ENCODE measurements at regions not wholly inside any gene's neighbourhood (a gene's known extent, or its start where the extent isn't known, plus 50 kb on each side); places are given as distances from the start of the nearest gene placed in this dataset.

- TF ChIP-seq, protein P1, sequence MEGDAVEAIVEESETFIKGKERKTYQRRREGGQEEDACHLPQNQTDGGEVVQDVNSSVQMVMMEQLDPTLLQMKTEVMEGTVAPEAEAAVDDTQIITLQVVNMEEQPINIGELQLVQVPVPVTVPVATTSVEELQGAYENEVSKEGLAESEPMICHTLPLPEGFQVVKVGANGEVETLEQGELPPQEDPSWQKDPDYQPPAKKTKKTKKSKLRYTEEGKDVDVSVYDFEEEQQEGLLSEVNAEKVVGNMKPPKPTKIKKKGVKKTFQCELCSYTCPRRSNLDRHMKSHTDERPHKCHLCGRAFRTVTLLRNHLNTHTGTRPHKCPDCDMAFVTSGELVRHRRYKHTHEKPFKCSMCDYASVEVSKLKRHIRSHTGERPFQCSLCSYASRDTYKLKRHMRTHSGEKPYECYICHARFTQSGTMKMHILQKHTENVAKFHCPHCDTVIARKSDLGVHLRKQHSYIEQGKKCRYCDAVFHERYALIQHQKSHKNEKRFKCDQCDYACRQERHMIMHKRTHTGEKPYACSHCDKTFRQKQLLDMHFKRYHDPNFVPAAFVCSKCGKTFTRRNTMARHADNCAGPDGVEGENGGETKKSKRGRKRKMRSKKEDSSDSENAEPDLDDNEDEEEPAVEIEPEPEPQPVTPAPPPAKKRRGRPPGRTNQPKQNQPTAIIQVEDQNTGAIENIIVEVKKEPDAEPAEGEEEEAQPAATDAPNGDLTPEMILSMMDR (conservative IDR thresholded peaks at IDR 0.05 in 1 of 2, IDR thresholded peaks at IDR 0.05 in 1 of 2; ENCODE audit: extremely low read depth in 1 of 2, insufficient read depth in 1 of 2, low read depth in 1 of 2, low read length in 2 of 2), result no peak
- TF ChIP-seq EZH2 (IDR thresholded peaks at IDR 0.05; ENCODE audit: borderline replicate concordance, low read length), result no peak
Measured at GRCh38 chr9:89675058-89675742, 70.4 kb downstream of the GADD45G start.

All from mammary epithelial cell (primary cell).